ENCODE measurements at regions not wholly inside any gene's neighbourhood (a gene's known extent, or its start where the extent isn't known, plus 50 kb on each side); places are given as distances from the start of the nearest gene placed in this dataset.

DNA sequence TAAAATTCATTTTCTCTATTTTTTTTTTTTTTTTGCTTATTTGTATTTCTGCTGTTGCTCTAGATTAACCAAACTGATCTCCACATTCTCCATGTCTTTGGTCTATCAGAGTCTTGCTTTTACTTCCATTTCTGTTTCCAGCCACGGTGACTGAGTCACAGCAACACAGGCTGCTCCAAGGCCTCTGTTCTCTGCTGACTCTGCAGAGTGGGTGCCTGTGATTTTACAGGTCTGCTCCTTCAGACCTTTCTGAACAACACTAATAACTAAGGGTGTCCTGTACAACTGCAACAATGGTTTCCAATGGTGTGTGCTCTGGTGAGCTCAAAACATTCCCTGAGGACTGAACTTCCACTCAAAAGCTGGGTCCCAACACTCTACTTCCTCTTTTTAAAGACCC is 102.3 kb upstream of the BMP2 start:
- TF ChIP-seq, protein P1, sequence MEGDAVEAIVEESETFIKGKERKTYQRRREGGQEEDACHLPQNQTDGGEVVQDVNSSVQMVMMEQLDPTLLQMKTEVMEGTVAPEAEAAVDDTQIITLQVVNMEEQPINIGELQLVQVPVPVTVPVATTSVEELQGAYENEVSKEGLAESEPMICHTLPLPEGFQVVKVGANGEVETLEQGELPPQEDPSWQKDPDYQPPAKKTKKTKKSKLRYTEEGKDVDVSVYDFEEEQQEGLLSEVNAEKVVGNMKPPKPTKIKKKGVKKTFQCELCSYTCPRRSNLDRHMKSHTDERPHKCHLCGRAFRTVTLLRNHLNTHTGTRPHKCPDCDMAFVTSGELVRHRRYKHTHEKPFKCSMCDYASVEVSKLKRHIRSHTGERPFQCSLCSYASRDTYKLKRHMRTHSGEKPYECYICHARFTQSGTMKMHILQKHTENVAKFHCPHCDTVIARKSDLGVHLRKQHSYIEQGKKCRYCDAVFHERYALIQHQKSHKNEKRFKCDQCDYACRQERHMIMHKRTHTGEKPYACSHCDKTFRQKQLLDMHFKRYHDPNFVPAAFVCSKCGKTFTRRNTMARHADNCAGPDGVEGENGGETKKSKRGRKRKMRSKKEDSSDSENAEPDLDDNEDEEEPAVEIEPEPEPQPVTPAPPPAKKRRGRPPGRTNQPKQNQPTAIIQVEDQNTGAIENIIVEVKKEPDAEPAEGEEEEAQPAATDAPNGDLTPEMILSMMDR (CRISPR knock-in tag; IDR thresholded peaks at IDR 0.05), result no peak
- TF ChIP-seq POLR2A (IDR thresholded peaks at IDR 0.05; ENCODE audit: insufficient read depth in 1 of 2, low read depth in 2 of 2, low read length in 2 of 2) (no peak), ZFP36L2 (CRISPR knock-in tag; IDR thresholded peaks at IDR 0.05) (no peak), HES4 (CRISPR knock-in tag; IDR thresholded peaks at IDR 0.05; ENCODE audit: borderline replicate concordance) (no peak), POLR2AphosphoS5 (IDR thresholded peaks at IDR 0.05; ENCODE audit: low read depth, low read length) (no peak), CHCHD3 (CRISPR knock-in tag; IDR thresholded peaks at IDR 0.05) (no peak)
- TF ChIP-seq, protein P2, sequence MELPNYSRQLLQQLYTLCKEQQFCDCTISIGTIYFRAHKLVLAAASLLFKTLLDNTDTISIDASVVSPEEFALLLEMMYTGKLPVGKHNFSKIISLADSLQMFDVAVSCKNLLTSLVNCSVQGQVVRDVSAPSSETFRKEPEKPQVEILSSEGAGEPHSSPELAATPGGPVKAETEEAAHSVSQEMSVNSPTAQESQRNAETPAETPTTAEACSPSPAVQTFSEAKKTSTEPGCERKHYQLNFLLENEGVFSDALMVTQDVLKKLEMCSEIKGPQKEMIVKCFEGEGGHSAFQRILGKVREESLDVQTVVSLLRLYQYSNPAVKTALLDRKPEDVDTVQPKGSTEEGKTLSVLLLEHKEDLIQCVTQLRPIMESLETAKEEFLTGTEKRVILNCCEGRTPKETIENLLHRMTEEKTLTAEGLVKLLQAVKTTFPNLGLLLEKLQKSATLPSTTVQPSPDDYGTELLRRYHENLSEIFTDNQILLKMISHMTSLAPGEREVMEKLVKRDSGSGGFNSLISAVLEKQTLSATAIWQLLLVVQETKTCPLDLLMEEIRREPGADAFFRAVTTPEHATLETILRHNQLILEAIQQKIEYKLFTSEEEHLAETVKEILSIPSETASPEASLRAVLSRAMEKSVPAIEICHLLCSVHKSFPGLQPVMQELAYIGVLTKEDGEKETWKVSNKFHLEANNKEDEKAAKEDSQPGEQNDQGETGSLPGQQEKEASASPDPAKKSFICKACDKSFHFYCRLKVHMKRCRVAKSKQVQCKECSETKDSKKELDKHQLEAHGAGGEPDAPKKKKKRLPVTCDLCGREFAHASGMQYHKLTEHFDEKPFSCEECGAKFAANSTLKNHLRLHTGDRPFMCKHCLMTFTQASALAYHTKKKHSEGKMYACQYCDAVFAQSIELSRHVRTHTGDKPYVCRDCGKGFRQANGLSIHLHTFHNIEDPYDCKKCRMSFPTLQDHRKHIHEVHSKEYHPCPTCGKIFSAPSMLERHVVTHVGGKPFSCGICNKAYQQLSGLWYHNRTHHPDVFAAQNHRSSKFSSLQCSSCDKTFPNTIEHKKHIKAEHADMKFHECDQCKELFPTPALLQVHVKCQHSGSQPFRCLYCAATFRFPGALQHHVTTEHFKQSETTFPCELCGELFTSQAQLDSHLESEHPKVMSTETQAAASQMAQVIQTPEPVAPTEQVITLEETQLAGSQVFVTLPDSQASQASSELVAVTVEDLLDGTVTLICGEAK (IDR thresholded peaks at IDR 0.05), result no peak
- TF ChIP-seq, protein P2 (CRISPR knock-in tag; IDR thresholded peaks at IDR 0.05), result no peak
- TF ChIP-seq, protein P3, sequence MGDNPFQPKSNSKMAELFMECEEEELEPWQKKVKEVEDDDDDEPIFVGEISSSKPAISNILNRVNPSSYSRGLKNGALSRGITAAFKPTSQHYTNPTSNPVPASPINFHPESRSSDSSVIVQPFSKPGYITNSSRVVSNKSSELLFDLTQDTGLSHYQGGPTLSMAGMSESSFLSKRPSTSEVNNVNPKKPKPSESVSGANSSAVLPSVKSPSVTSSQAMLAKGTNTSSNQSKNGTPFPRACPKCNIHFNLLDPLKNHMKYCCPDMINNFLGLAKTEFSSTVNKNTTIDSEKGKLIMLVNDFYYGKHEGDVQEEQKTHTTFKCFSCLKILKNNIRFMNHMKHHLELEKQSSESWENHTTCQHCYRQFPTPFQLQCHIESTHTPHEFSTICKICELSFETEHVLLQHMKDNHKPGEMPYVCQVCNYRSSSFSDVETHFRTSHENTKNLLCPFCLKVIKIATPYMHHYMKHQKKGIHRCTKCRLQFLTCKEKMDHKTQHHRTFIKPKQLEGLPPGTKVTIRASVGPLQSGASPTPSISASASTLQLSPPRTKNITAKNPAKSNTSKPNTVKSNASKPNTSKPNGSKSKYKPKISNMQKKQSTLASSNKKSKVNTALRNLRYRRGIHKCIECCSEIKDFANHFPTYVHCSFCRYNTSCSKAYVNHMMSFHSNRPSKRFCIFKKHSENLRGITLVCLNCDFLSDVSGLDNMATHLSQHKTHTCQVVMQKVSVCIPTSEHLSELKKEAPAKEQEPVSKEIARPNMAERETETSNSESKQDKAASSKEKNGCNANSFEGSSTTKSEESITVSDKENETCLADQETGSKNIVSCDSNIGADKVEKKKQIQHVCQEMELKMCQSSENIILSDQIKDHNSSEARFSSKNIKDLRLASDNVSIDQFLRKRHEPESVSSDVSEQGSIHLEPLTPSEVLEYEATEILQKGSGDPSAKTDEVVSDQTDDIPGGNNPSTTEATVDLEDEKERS (CRISPR knock-in tag; IDR thresholded peaks at IDR 0.05), result no peak
